Fibroblast of lung (primary cell): ENCODE measurements at regions not wholly inside any gene's neighbourhood (a gene's known extent, or its start where the extent isn't known, plus 50 kb on each side); places are given as distances from the start of the nearest gene placed in this dataset.

ENCODE experiments used
- DNase-seq, 2 donors: peaks; one replicate each; pipeline versions ENCODE4 v3.0.0 to v3.0.0-alpha.2; 2010; ENCODE audit warnings: low read depth in 2 of 2
- H2AFZ ChIP-seq: 2 replicates; pipeline ENCODE4 v1.5.1; 2012; ENCODE audit warnings: low read length, control low read depth, inconsistent platforms
- H3K27ac ChIP-seq: 2 replicates; pipeline ENCODE4 v1.5.1; 2011; ENCODE audit warnings: low read length, control low read depth; ENCODE audit not compliant: insufficient read depth
- H3K27me3 ChIP-seq: 2 replicates; pipeline ENCODE4 v1.5.1; 2011; ENCODE audit warnings: mild to moderate bottlenecking, low read length; ENCODE audit not compliant: control insufficient read depth, insufficient read depth
- H3K36me3 ChIP-seq: 2 replicates; pipeline ENCODE4 v1.5.1; 2011; ENCODE audit warnings: low read length; ENCODE audit not compliant: control insufficient read depth, insufficient read depth
- H3K4me1 ChIP-seq: 2 replicates; pipeline ENCODE4 v1.5.1; 2011; ENCODE audit warnings: low read length; ENCODE audit not compliant: control insufficient read depth, insufficient read depth; ENCODE audit errors: extremely low read depth
- H3K4me2 ChIP-seq: 2 replicates; pipeline ENCODE4 v1.5.1; 2011; ENCODE audit warnings: low read length, control low read depth; ENCODE audit not compliant: insufficient read depth; ENCODE audit errors: extremely low read depth
- H3K4me3 ChIP-seq, 4 experiments: fragments of 200-600 bp in 1 of 4; sonication (generic) in 1 of 4; replicated peaks in 1 of 4; 2 replicates each; pipeline ENCODE4 v1.5.1; 2011 to 2016; ENCODE audit warnings: low read length in 4 of 4, low read depth in 3 of 4, mild to moderate bottlenecking in 3 of 4, control low read depth in 2 of 4, inconsistent platforms in 1 of 4, mixed read lengths in 1 of 4; ENCODE audit not compliant: insufficient read depth in 1 of 4; ENCODE audit errors: control extremely low read depth in 1 of 4
- H3K79me2 ChIP-seq: 2 replicates; pipeline ENCODE4 v1.5.1; 2012; ENCODE audit warnings: mild to moderate bottlenecking, low read length, inconsistent platforms; ENCODE audit not compliant: control insufficient read depth, insufficient read depth
- H3K9ac ChIP-seq: 2 replicates; pipeline ENCODE4 v1.5.1; 2011; ENCODE audit warnings: mild to moderate bottlenecking, low read length, control low read depth; ENCODE audit not compliant: insufficient read depth
- H3K9me3 ChIP-seq: 2 replicates; pipeline ENCODE4 v1.5.1; 2012; ENCODE audit warnings: low read depth, low read length; ENCODE audit not compliant: control insufficient read depth, insufficient read depth
- H4K20me1 ChIP-seq: 2 replicates; pipeline ENCODE4 v1.5.1; 2011; ENCODE audit warnings: low read length; ENCODE audit not compliant: control insufficient read depth, insufficient read depth; ENCODE audit errors: extremely low read depth
- CTCF ChIP-seq, 2 donors: IDR thresholded peaks in 1 of 2; conservative IDR thresholded peaks in 1 of 2; 1 replicate in 1 of 2; 2 replicates in 1 of 2; pipeline ENCODE4 v1.5.1; 2011 to 2012; ENCODE audit warnings: low read length in 2 of 2, control low read depth in 1 of 2, inconsistent platforms in 1 of 2, low read depth in 1 of 2, mild to moderate bottlenecking in 1 of 2
- EZH2 ChIP-seq: IDR thresholded peaks from 2 replicates; pipeline ENCODE4 v1.5.1; 2012; ENCODE audit warnings: low read length, control low read depth, mild to moderate bottlenecking; ENCODE audit errors: missing control alignments

GRCh38 chrX:39189431-39189830 lies 388.2 kb downstream of the MID1IP1 start:
- Histone ChIP-seq H3K9ac (no peak overlapping the region), H2AFZ (no peak overlapping the region), H3K27me3 (no peaks in the 10 kb centered on the region), H3K4me1 (no peaks in the 10 kb centered on the region), H3K27ac (no peak overlapping the region), H3K4me2 (no peak overlapping the region), H3K79me2 (no peaks in the 10 kb centered on the region), H3K4me3 (no peak overlapping the region), H4K20me1 (no peaks in the 10 kb centered on the region), H3K9me3 (no peaks in the 10 kb centered on the region), H3K36me3 (no peaks in the 10 kb centered on the region)
- DNase-seq, result no peak
- TF ChIP-seq EZH2 (no peak), CTCF (conservative IDR thresholded peaks at IDR 0.05 in 1 of 2, IDR thresholded peaks at IDR 0.05 in 1 of 2; ENCODE audit: low read depth in 1 of 2, low read length in 2 of 2) (no peak)

DNA sequence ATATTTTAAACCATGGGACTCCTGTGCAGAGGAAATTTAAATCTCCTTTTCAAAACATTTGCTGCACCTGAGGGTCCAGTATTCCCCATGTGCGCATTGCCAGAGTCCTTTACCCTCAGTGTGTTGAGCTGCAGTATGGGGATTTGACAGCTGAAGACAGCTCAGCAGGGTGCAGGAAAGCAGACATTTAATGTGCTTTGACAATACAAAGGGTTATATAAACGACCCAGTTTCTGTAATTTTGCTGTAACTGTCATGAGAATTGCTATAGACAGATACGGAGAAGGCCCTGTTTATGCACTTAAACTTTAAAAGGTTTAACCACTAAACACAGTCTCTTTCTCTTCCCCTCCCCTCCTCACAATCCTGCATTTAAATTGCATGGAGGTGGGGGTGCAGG lies 393.4 kb downstream of the MID1IP1 start:
- H3K79me2 ChIP-seq, result no peaks in the 10 kb centered on the region
- no peak for TF ChIP-seq EZH2
- TF ChIP-seq CTCF (conservative IDR thresholded peaks at IDR 0.05 in 1 of 2, IDR thresholded peaks at IDR 0.05 in 1 of 2; ENCODE audit: low read depth in 1 of 2, low read length in 2 of 2), result no peak
- H3K27me3 ChIP-seq, result no peaks in the 10 kb centered on the region
- H3K4me1 ChIP-seq, result no peaks in the 10 kb centered on the region
- no peak overlapping the region for H2AFZ ChIP-seq
- no peak overlapping the region for H3K27ac ChIP-seq
- no peak overlapping the region for H3K4me3 ChIP-seq
- no peaks in the 10 kb centered on the region for H3K9me3 ChIP-seq
- no peaks in the 10 kb centered on the region for H4K20me1 ChIP-seq
- no peaks in the 10 kb centered on the region for H3K36me3 ChIP-seq
- no peak overlapping the region for H3K4me2 ChIP-seq
- no peak overlapping the region for H3K9ac ChIP-seq
- DNase-seq, result no peak

- no peaks in the 10 kb centered on the region for H4K20me1 ChIP-seq
- H3K4me2 ChIP-seq, result no peak overlapping the region
- H3K27ac ChIP-seq, result no peak overlapping the region
- H3K4me1 ChIP-seq, result no peaks in the 10 kb centered on the region
- TF ChIP-seq CTCF (conservative IDR thresholded peaks at IDR 0.05 in 1 of 2, IDR thresholded peaks at IDR 0.05 in 1 of 2; ENCODE audit: low read depth in 1 of 2, low read length in 2 of 2) (no peak), EZH2 (no peak)
- H3K4me3 ChIP-seq, result no peak overlapping the region
- no peaks in the 10 kb centered on the region for H3K9me3 ChIP-seq
- H3K27me3 ChIP-seq, result no peaks in the 10 kb centered on the region
- no peak overlapping the region for H3K9ac ChIP-seq
- no peak for DNase-seq
- H2AFZ ChIP-seq, result no peak overlapping the region
- no peaks in the 10 kb centered on the region for H3K79me2 ChIP-seq
- H3K36me3 ChIP-seq, result no peaks in the 10 kb centered on the region
These were observed 393.9 kb downstream of the MID1IP1 start for GRCh38 chrX:39195156-39195555.
